IPS DF 6.9 (cell line): ENCODE measurements at regions not wholly inside any gene's neighbourhood (a gene's known extent, or its start where the extent isn't known, plus 50 kb on each side); places are given as distances from the start of the nearest gene placed in this dataset.

ENCODE experiments used
- DNase-seq: peaks from one replicate; pipeline ENCODE4 v3.0.0-alpha.2; 2013; ENCODE audit warnings: low read depth, low spot score
- H3K27ac ChIP-seq: one replicate; pipeline ENCODE4 v1.5.1; 2013; ENCODE audit warnings: low read length, control low read depth
- H3K27me3 ChIP-seq: 2 replicates; pipeline ENCODE4 v1.6.1; 2013; ENCODE audit warnings: mild to moderate bottlenecking, low read length; ENCODE audit not compliant: control insufficient read depth, insufficient read depth
- H3K36me3 ChIP-seq: 2 replicates; pipeline ENCODE4 v1.6.1; 2013; ENCODE audit warnings: low read length; ENCODE audit not compliant: control insufficient read depth, insufficient read depth
- H3K4me1 ChIP-seq: 2 replicates; pipeline ENCODE4 v1.6.1; 2013; ENCODE audit warnings: low read length; ENCODE audit not compliant: control insufficient read depth, insufficient read depth
- H3K4me3 ChIP-seq: 2 replicates; pipeline ENCODE4 v1.5.1; 2013; ENCODE audit warnings: mild to moderate bottlenecking, low read length
- H3K9me3 ChIP-seq: 2 replicates; pipeline ENCODE4 v1.6.1; 2013; ENCODE audit warnings: low read length, inconsistent platforms; ENCODE audit not compliant: control insufficient read depth, insufficient read depth
- WGBS: extraction: QIAGEN DNeasy Blood & Tissue Kit; methylation state at CpG from one replicate; pipeline ENCODE4 v1.1.7; 2013; ENCODE audit warnings: mixed read lengths, missing lambda C conversion rate; ENCODE audit not compliant: insufficient read length, insufficient coverage; 5-methylcytosine and 5-hydroxymethylcytosine counted together

- Histone ChIP-seq H3K4me3 (no peak overlapping the region), H3K9me3 (no peaks in the 10 kb centered on the region), H3K36me3 (no peaks in the 10 kb centered on the region), H3K27ac (no peak overlapping the region), H3K27me3 (no peaks in the 10 kb centered on the region), H3K4me1 (no peaks in the 10 kb centered on the region)
- no CpG with 5 or more reads among the region's 3 CpGs for WGBS
- no peak for DNase-seq
Measured at GRCh38 chr4:79492148-79492547, 84.1 kb upstream of the GK2 start.

DNA sequence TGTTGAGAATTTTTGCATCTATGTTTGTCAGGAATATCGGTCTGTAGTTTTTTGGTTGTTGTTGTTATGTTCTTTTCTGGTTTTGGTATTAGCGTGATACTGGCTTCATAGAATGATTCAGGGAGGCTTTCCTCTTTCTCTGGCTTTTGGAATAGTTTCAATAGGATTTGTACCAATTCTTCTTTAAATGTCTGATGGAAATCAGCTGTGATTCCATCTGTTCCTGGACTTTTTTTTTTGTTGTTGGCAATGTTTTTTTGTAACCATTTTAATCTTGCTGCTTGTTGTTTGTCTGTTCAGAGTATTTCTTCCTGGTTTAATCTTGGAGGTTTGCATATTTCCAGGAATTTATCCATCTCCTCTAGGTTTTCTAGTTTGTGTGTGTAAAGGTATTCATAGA lies 81.5 kb upstream of the GK2 start:
- no peak for DNase-seq
- Histone ChIP-seq H3K9me3 (no peaks in the 10 kb centered on the region), H3K4me3 (no peak overlapping the region), H3K36me3 (no peaks in the 10 kb centered on the region), H3K27ac (no peak overlapping the region), H3K4me1 (no peaks in the 10 kb centered on the region), H3K27me3 (no peaks in the 10 kb centered on the region)
- no CpG with 5 or more reads among the region's 2 CpGs for WGBS

GRCh38 chr4:79476196-79476595 lies 68.2 kb upstream of the GK2 start:
- DNase-seq: no peak
- no peaks in the 10 kb centered on the region for H3K36me3 ChIP-seq
- WGBS: no CpG with 5 or more reads among the region's 2 CpGs
- H3K4me3 ChIP-seq: no peak overlapping the region
- H3K27ac ChIP-seq: no peak overlapping the region
- H3K9me3 ChIP-seq: no peaks in the 10 kb centered on the region
- no peaks in the 10 kb centered on the region for H3K27me3 ChIP-seq
- H3K4me1 ChIP-seq: no peaks in the 10 kb centered on the region

GRCh38 chr4:79473439-79473724 lies 65.4 kb upstream of the GK2 start:
- Histone ChIP-seq H3K4me3 (no peak overlapping the region), H3K9me3 (no peaks in the 10 kb centered on the region), H3K27ac (no peak overlapping the region), H3K36me3 (no peaks in the 10 kb centered on the region), H3K27me3 (no peaks in the 10 kb centered on the region), H3K4me1 (no peaks in the 10 kb centered on the region)
- DNase-seq: no peak
- whole genome bisulfite sequencing: no CpG with 5 or more reads among the region's 3 CpGs

GRCh38 chr4:79472693-79473438 lies 64.8 kb upstream of the GK2 start:
- no CpG with 5 or more reads among the region's 3 CpGs for WGBS
- Histone ChIP-seq H3K4me1 (no peaks in the 10 kb centered on the region), H3K27me3 (no peaks in the 10 kb centered on the region), H3K36me3 (no peaks in the 10 kb centered on the region), H3K9me3 (no peaks in the 10 kb centered on the region), H3K27ac (no peak overlapping the region), H3K4me3 (no peak overlapping the region)
- no peak for DNase-seq

- no peak for DNase-seq
- no peak overlapping the region for H3K4me3 ChIP-seq
- no peaks in the 10 kb centered on the region for H3K36me3 ChIP-seq
- H3K4me1 ChIP-seq: no peaks in the 10 kb centered on the region
- no peaks in the 10 kb centered on the region for H3K9me3 ChIP-seq
- no CpG with 5 or more reads among the region's 1 CpG for WGBS
- H3K27me3 ChIP-seq: no peaks in the 10 kb centered on the region
- no peak overlapping the region for H3K27ac ChIP-seq
Measured at GRCh38 chr4:79472036-79472435, 64.0 kb upstream of the GK2 start.

DNA sequence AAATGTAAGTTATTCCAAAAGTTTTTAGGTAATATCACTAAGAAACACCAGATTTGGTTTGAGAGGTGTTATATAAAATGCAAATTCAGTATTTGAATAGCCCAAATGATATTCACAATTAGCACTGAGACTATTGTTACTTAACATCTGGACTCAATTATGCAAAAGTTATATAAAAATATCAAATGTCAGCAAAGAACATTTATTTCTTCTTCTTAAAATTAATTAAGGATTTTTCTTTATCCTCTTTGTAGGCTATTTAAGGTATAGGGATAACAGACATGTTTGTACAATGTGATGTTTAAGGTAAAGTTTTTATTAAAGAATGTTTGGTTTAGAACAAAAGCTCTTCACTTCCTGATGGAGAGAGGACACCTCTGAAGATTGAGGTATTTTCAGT lies 63.3 kb upstream of the GK2 start:
- no peak for DNase-seq
- H3K27ac ChIP-seq: no peak overlapping the region
- H3K36me3 ChIP-seq: no peaks in the 10 kb centered on the region
- H3K4me3 ChIP-seq: no peak overlapping the region
- no peaks in the 10 kb centered on the region for H3K27me3 ChIP-seq
- H3K9me3 ChIP-seq: no peaks in the 10 kb centered on the region
- H3K4me1 ChIP-seq: no peaks in the 10 kb centered on the region

DNA sequence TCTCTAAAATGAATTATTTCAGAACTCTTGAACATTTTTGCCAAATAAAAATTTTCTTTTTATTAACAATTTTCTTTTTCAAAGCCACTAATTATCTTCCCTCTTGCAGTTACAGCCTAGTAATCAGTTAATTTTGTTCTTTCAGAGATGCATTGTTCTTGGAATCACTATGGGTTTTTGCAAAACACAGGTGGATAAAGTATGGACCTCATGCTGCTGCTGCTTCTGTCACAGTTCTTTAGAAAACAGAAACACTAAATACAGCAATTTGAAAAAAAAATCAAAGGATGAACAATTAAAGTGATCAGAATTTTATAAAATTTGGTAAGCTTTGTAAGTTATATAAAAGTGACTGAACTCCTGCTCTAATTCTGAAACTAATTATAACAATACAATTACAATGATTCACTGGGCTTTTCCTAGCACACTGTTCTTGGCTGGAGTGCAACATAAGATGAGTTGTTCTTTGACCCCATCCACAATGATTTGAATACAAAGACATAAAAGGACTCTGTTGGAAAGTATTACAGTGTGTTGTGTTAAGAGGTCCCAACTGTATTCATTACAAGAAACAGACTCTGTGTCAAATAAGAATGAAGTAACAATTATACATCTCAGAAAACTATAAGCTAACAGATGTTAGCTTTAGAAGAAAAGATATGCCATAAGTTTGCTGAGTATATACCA lies 59.4 kb upstream of the GK2 start:
- no peak overlapping the region for H3K4me3 ChIP-seq
- no peaks in the 10 kb centered on the region for H3K27me3 ChIP-seq
- H3K36me3 ChIP-seq: no peaks in the 10 kb centered on the region
- no peaks in the 10 kb centered on the region for H3K4me1 ChIP-seq
- no peaks in the 10 kb centered on the region for H3K9me3 ChIP-seq
- no peak overlapping the region for H3K27ac ChIP-seq
- no peak for DNase-seq

GRCh38 chr4:79466621-79467020 lies 58.6 kb upstream of the GK2 start:
- WGBS: no CpG with 5 or more reads among the region's 1 CpG
- Histone ChIP-seq H3K9me3 (no peaks in the 10 kb centered on the region), H3K36me3 (no peaks in the 10 kb centered on the region), H3K27ac (no peak overlapping the region), H3K4me3 (no peak overlapping the region), H3K4me1 (no peaks in the 10 kb centered on the region), H3K27me3 (no peaks in the 10 kb centered on the region)
- no peak for DNase-seq
